HEK293 (cell line): ENCODE measurements at regions not wholly inside any gene's neighbourhood (a gene's known extent, or its start where the extent isn't known, plus 50 kb on each side); places are given as distances from the start of the nearest gene placed in this dataset.
A peak's percentile ranks its signal among the peaks of the same experiment; 100 is the strongest.

ENCODE experiments used
- CTCF ChIA-PET: fragments of 350-600 bp; formaldehyde crosslinking; extraction: SDS; loops from one replicate; lab custom pipeline; 2021; ENCODE audit warnings: antibody characterized with exemption; lab: Yijun Ruan, JAX
- POLR2A ChIA-PET: fragments of 300-600 bp; formaldehyde crosslinking; extraction: SDS; loops from one replicate; lab custom pipeline; 2020; ENCODE audit warnings: antibody characterized with exemption, inconsistent platforms; lab: Yijun Ruan, JAX
- H3K27ac ChIP-seq: fragments of 200-500 bp; sonication (Bioruptor generic); 2 replicates; pipeline ENCODE4 v1.5.1; 2014; ENCODE audit warnings: low read depth, low read length, control low read depth, inconsistent platforms; ENCODE audit errors: extremely low read depth
- H3K36me3 ChIP-seq, 2 experiments: fragments of 200-500 bp in 1 of 2; sonication (Bioruptor generic) in 1 of 2; 1 replicate in 1 of 2; 2 replicates in 1 of 2; pipeline ENCODE4 v1.5.1; 2014 to 2017; ENCODE audit warnings: inconsistent platforms in 2 of 2, low read length in 2 of 2; ENCODE audit not compliant: control insufficient read depth in 2 of 2, insufficient read depth in 1 of 2
- H3K4me1 ChIP-seq: fragments of 200-500 bp; sonication (Bioruptor generic); 2 replicates; pipeline ENCODE4 v1.5.1; 2014; ENCODE audit warnings: mild to moderate bottlenecking, low read length, inconsistent platforms; ENCODE audit not compliant: control insufficient read depth, insufficient read depth
- H3K4me3 ChIP-seq: 2 replicates; pipeline ENCODE4 v1.5.1; 2011; ENCODE audit warnings: low read depth, mild to moderate bottlenecking, control low read depth, low read length, moderate library complexity
- H3K9me3 ChIP-seq: fragments of 200-500 bp; sonication (Bioruptor generic); 2 replicates; pipeline ENCODE4 v1.5.1; 2014; ENCODE audit warnings: low read depth, low read length, inconsistent platforms; ENCODE audit not compliant: control insufficient read depth, insufficient read depth
- KLF1 ChIP-seq: fragments of 450-650 bp; formaldehyde crosslinking; IDR thresholded peaks from 2 replicates; pipeline ENCODE4 v1.5.1; 2016; ENCODE audit warnings: missing biosample characterization, missing genetic modification characterization
- KLF16 ChIP-seq: fragments of 450-650 bp; formaldehyde crosslinking; IDR thresholded peaks from 2 replicates; pipeline ENCODE4 v1.5.1; 2017; ENCODE audit warnings: missing biosample characterization, missing genetic modification characterization
- KLF8 ChIP-seq: fragments of 450-650 bp; formaldehyde crosslinking; IDR thresholded peaks from 2 replicates; pipeline ENCODE4 v1.5.1; 2016; ENCODE audit warnings: missing biosample characterization, missing genetic modification characterization
- MZF1 ChIP-seq: fragments of 450-650 bp; formaldehyde crosslinking; IDR thresholded peaks from 2 replicates; pipeline ENCODE4 v1.5.1; 2017; ENCODE audit warnings: missing biosample characterization, missing genetic modification characterization, borderline replicate concordance
- ZBTB17 ChIP-seq: fragments of 450-650 bp; formaldehyde crosslinking; IDR thresholded peaks from 2 replicates; pipeline ENCODE4 v1.5.1; 2016; ENCODE audit warnings: missing biosample characterization, missing genetic modification characterization
- ZIC2 ChIP-seq: fragments of 450-650 bp; formaldehyde crosslinking; IDR thresholded peaks from 2 replicates; pipeline ENCODE4 v1.5.1; 2016; ENCODE audit warnings: missing biosample characterization, missing genetic modification characterization
- ZNF121 ChIP-seq: fragments of 450-650 bp; formaldehyde crosslinking; IDR thresholded peaks from 2 replicates; pipeline ENCODE4 v1.5.1; 2016; ENCODE audit warnings: missing biosample characterization, missing genetic modification characterization
- ZNF133 ChIP-seq: fragments of 450-650 bp; formaldehyde crosslinking; IDR thresholded peaks from 2 replicates; pipeline ENCODE4 v1.5.1; 2016; ENCODE audit warnings: missing biosample characterization, missing genetic modification characterization
- ZNF174 ChIP-seq: fragments of 450-650 bp; formaldehyde crosslinking; IDR thresholded peaks from 2 replicates; pipeline ENCODE4 v1.5.0; 2017; ENCODE audit warnings: missing biosample characterization, mild to moderate bottlenecking, missing genetic modification characterization
- ZNF214 ChIP-seq: fragments of 450-650 bp; formaldehyde crosslinking; IDR thresholded peaks from 2 replicates; pipeline ENCODE4 v1.5.1; 2017; ENCODE audit warnings: missing biosample characterization, mild to moderate bottlenecking, missing genetic modification characterization, borderline replicate concordance
- ZNF239 ChIP-seq: fragments of 450-650 bp; formaldehyde crosslinking; IDR thresholded peaks from 2 replicates; pipeline ENCODE4 v1.5.1; 2016; ENCODE audit warnings: missing biosample characterization, missing genetic modification characterization
- ZNF433 ChIP-seq: fragments of 450-650 bp; formaldehyde crosslinking; IDR thresholded peaks from 2 replicates; pipeline ENCODE4 v1.5.1; 2016; ENCODE audit warnings: missing biosample characterization, missing genetic modification characterization, low read depth
- ZNF48 ChIP-seq: fragments of 450-650 bp; formaldehyde crosslinking; IDR thresholded peaks from 2 replicates; pipeline ENCODE4 v1.5.1; 2016; ENCODE audit warnings: missing biosample characterization, missing genetic modification characterization
- ZNF501 ChIP-seq: fragments of 450-650 bp; formaldehyde crosslinking; IDR thresholded peaks from 2 replicates; pipeline ENCODE4 v1.5.1; 2016; ENCODE audit warnings: missing biosample characterization, missing genetic modification characterization
- ZNF514 ChIP-seq: fragments of 450-650 bp; formaldehyde crosslinking; IDR thresholded peaks from 2 replicates; pipeline ENCODE4 v1.5.1; 2016; ENCODE audit warnings: missing biosample characterization, missing genetic modification characterization
- ZNF561 ChIP-seq: fragments of 450-650 bp; IDR thresholded peaks from 2 replicates; pipeline ENCODE4 v1.5.1; 2018; ENCODE audit warnings: missing biosample characterization, missing genetic modification characterization, borderline replicate concordance
- ZNF600 ChIP-seq: fragments of 450-650 bp; formaldehyde crosslinking; IDR thresholded peaks from 2 replicates; pipeline ENCODE4 v1.5.1; 2016; ENCODE audit warnings: missing biosample characterization, missing genetic modification characterization
- ZNF626 ChIP-seq: fragments of 450-650 bp; sonication (Bioruptor Pico); formaldehyde crosslinking; IDR thresholded peaks from 2 replicates; pipeline ENCODE4 v1.5.1; 2018; ENCODE audit warnings: missing biosample characterization, missing genetic modification characterization, inconsistent platforms
- ZNF660 ChIP-seq: fragments of 450-650 bp; IDR thresholded peaks from 2 replicates; pipeline ENCODE4 v1.5.1; 2018; ENCODE audit warnings: missing biosample characterization, mild to moderate bottlenecking, missing genetic modification characterization
- ZNF777 ChIP-seq: fragments of 450-650 bp; formaldehyde crosslinking; IDR thresholded peaks from 2 replicates; pipeline ENCODE4 v1.5.1; 2017; ENCODE audit warnings: missing biosample characterization, missing genetic modification characterization, borderline replicate concordance
- ZSCAN23 ChIP-seq: fragments of 450-650 bp; formaldehyde crosslinking; IDR thresholded peaks from 2 replicates; pipeline ENCODE4 v1.5.1; 2016; ENCODE audit warnings: missing biosample characterization, missing genetic modification characterization
- ZSCAN30 ChIP-seq: fragments of 450-650 bp; IDR thresholded peaks from 2 replicates; pipeline ENCODE4 v1.5.1; 2018; ENCODE audit warnings: missing biosample characterization, mild to moderate bottlenecking, missing genetic modification characterization, moderate library complexity
- TF ChIP-seq, protein P1 (sequence below): fragments of 450-650 bp; formaldehyde crosslinking; conservative IDR thresholded peaks from 2 replicates; pipeline ENCODE4 v1.5.1; 2016; ENCODE audit warnings: low read depth, missing biosample characterization, missing genetic modification characterization
- TF ChIP-seq, protein P2 (sequence below): fragments of 450-650 bp; formaldehyde crosslinking; IDR thresholded peaks from 2 replicates; pipeline ENCODE4 v1.5.1; 2017; ENCODE audit warnings: missing biosample characterization, mild to moderate bottlenecking, missing genetic modification characterization, moderate library complexity
- TF ChIP-seq, protein P3 (sequence below): sonication (generic); formaldehyde crosslinking; IDR thresholded peaks from 2 replicates; pipeline ENCODE4 v1.8.1; 2022; ENCODE audit warnings: mild to moderate bottlenecking, moderate library complexity, missing genetic modification reagents

DNA sequence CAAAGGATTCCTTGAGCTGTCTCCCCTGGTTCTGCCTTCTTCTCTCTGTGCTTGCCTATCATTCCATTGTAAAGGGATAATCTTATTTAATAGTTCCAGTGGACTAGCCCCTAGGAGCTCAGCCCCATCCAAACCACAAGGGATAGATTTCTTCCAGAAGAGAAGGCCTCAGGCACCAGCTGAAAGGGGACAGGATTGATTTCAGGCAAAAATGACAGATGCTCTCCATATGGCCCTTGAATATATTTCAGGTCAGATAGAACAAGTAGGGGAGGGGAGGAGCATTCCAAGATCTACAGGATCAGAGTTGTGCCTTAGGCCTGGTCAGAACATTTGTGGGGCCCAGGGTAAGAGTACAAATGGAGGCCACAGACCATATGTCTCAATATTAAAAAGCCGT is 85.3 kb downstream of the RPLP1 start (continued):
- TF ChIP-seq ZNF174 (tag by site-specific recombination) (no peak), ZNF433 (no peak), KLF16 (no peak), ZNF48 (no peak)
- TF ChIP-seq, protein P1, sequence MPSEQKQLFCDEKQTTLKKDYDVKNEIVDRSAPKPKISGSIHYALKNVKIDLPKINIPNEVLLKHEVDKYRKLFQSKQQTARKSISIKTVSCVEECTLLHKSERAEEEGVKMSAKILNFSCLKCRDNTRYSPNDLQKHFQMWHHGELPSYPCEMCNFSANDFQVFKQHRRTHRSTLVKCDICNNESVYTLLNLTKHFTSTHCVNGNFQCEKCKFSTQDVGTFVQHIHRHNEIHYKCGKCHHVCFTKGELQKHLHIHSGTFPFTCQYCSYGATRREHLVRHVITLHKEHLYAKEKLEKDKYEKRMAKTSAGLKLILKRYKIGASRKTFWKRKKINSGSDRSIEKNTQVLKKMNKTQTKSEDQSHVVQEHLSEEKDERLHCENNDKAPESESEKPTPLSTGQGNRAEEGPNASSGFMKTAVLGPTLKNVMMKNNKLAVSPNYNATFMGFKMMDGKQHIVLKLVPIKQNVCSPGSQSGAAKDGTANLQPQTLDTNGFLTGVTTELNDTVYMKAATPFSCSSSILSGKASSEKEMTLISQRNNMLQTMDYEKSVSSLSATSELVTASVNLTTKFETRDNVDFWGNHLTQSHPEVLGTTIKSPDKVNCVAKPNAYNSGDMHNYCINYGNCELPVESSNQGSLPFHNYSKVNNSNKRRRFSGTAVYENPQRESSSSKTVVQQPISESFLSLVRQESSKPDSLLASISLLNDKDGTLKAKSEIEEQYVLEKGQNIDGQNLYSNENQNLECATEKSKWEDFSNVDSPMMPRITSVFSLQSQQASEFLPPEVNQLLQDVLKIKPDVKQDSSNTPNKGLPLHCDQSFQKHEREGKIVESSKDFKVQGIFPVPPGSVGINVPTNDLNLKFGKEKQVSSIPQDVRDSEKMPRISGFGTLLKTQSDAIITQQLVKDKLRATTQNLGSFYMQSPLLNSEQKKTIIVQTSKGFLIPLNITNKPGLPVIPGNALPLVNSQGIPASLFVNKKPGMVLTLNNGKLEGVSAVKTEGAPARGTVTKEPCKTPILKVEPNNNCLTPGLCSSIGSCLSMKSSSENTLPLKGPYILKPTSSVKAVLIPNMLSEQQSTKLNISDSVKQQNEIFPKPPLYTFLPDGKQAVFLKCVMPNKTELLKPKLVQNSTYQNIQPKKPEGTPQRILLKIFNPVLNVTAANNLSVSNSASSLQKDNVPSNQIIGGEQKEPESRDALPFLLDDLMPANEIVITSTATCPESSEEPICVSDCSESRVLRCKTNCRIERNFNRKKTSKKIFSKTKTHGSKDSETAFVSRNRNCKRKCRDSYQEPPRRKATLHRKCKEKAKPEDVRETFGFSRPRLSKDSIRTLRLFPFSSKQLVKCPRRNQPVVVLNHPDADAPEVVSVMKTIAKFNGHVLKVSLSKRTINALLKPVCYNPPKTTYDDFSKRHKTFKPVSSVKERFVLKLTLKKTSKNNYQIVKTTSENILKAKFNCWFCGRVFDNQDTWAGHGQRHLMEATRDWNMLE (tag by site-specific recombination): no peak

DNA sequence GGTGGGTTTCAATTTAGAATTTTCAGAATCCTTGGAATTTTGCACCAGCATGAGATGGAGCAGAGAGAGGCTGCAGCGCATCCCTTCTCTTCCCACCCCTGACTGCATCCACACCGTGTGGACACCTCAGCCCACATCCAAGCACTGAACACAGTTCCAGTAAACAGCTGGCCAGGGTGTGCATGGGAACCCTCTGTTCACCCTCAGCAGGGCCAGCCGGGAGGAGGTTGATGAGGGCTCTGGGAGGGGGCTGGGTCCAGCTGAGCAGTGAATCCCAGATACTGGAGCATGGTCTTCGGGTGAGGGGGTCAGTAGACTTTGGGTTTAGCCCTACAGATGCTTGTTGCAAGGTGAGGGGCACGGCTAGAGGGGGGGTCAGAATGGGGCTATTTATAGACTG is 85.8 kb downstream of the RPLP1 start:
- no peaks in the 10 kb centered on the region for H3K36me3 ChIP-seq
- CTCF ChIA-PET: interaction anchor here (1.2 kb wide), 1 partner anchor 8 kb away, joined by 5 read pairs; no protein-coding TSS in a partner anchor
- H3K9me3 ChIP-seq: no peaks in the 10 kb centered on the region
- POLR2A ChIA-PET: interaction anchor here (0.6 kb wide), 1 partner anchor 95 kb away, joined by 4 read pairs; no protein-coding TSS in a partner anchor
- H3K4me1 ChIP-seq: no peaks in the 10 kb centered on the region; the same call in 1 of the 2 replicates
- H3K27ac ChIP-seq: no peak overlapping the region
- H3K4me3 ChIP-seq: no peak overlapping the region
- TF ChIP-seq ZNF777 (tag by site-specific recombination) (no peak), ZIC2 (tag by site-specific recombination) (peak; percentile 36; the same call in 1 of the 2 replicates)

DNA sequence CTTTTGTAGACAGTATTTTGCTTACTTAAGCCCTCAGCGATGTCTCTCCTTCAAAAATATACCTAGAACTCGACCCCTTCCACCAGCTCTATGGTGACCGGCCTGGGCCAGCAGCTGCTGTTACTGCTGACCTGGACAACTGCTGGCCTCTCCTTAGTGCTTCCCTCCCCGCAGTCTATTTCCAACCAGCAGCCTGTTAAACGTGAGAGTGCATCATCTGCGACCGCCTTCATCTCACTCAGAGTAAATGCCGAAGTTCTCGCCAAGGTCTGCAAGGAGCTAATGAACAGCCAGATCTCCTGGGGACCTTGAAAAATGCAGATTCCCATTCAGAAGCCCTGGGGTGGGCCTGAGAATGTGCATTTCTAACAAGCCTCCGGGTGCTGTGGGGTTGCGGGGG is 86.7 kb downstream of the RPLP1 start:
- Histone ChIP-seq H3K9me3 (no peaks in the 10 kb centered on the region), H3K27ac (no peak overlapping the region), H3K4me3 (no peak overlapping the region), H3K36me3 (no peaks in the 10 kb centered on the region), H3K4me1 (no peaks in the 10 kb centered on the region; the same call in 1 of the 2 replicates)
- TF ChIP-seq, protein P2, sequence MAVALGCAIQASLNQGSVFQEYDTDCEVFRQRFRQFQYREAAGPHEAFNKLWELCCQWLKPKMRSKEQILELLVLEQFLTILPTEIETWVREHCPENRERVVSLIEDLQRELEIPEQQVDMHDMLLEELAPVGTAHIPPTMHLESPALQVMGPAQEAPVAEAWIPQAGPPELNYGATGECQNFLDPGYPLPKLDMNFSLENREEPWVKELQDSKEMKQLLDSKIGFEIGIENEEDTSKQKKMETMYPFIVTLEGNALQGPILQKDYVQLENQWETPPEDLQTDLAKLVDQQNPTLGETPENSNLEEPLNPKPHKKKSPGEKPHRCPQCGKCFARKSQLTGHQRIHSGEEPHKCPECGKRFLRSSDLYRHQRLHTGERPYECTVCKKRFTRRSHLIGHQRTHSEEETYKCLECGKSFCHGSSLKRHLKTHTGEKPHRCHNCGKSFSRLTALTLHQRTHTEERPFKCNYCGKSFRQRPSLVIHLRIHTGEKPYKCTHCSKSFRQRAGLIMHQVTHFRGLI (tag by site-specific recombination): no peak
- TF ChIP-seq ZNF501 (tag by site-specific recombination): no peak
- TF ChIP-seq ZSCAN30 (tag by site-specific recombination): no peak
- TF ChIP-seq ZNF239 (tag by site-specific recombination): no peak
- TF ChIP-seq ZNF514 (tag by site-specific recombination): no peak
- no peak for TF ChIP-seq ZNF561
- no peak for TF ChIP-seq ZBTB17 (tag by site-specific recombination)
- ChIA-PET CTCF (interaction anchor here (1.2 kb wide), 1 partner anchor 9 kb away, joined by 5 read pairs; no protein-coding TSS in a partner anchor), POLR2A (no interaction called here)

DNA sequence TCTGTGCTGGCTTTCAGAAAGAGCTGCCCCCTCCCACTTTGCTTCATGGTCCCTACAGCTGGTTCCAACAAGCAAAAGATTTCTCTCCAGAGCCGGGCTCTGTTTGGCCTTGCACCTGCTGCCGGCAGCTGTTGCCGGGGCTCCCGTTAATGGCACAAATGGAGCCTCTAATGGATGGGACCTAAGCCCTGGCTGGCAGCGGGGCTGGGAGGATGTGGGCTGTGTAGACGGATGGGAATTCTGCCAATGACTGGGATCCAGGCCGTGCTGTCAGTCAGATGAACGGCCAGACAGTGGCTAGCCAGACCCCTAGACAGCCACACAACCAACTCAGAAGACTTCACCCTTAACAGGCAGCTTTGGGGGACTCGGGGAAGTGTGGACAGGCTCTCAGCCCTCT is 88.0 kb downstream of the RPLP1 start:
- H3K4me3 ChIP-seq: no peak overlapping the region
- no peak for TF ChIP-seq ZNF660 (tag by site-specific recombination)
- no peak for TF ChIP-seq ZNF48
- TF ChIP-seq KLF1 (tag by site-specific recombination): no peak
- no peak for TF ChIP-seq KLF8 (tag by site-specific recombination)
- TF ChIP-seq ZNF133: no peak
- no peak for TF ChIP-seq ZSCAN23 (tag by site-specific recombination)
- TF ChIP-seq ZNF626 (tag by site-specific recombination): no peak
- no peak for TF ChIP-seq ZNF214 (tag by site-specific recombination)
- TF ChIP-seq ZNF121 (tag by site-specific recombination): no peak
- no peak for TF ChIP-seq MZF1 (tag by site-specific recombination)
- no peak for TF ChIP-seq ZNF600 (tag by site-specific recombination)
- TF ChIP-seq, protein P3, sequence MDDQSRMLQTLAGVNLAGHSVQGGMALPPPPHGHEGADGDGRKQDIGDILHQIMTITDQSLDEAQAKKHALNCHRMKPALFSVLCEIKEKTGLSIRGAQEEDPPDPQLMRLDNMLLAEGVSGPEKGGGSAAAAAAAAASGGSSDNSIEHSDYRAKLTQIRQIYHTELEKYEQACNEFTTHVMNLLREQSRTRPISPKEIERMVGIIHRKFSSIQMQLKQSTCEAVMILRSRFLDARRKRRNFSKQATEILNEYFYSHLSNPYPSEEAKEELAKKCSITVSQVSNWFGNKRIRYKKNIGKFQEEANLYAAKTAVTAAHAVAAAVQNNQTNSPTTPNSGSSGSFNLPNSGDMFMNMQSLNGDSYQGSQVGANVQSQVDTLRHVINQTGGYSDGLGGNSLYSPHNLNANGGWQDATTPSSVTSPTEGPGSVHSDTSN (CRISPR knock-in tag): no peak
- ChIA-PET CTCF (interaction anchor here (0.5 to 0.7 kb wide), 2 partner anchors 19 to 690 kb away, joined by 3 to 5 read pairs; no protein-coding TSS in a partner anchor), POLR2A (no interaction called here)
- no peaks in the 10 kb centered on the region for H3K9me3 ChIP-seq
- no peak overlapping the region for H3K27ac ChIP-seq
- H3K36me3 ChIP-seq: no peaks in the 10 kb centered on the region
- H3K4me1 ChIP-seq: no peaks in the 10 kb centered on the region; the same call in 1 of the 2 replicates
